DMS79 (cell line): ENCODE measurements at regions not wholly inside any gene's neighbourhood (a gene's known extent, or its start where the extent isn't known, plus 50 kb on each side); places are given as distances from the start of the nearest gene placed in this dataset.

Experiments
- DNase-seq: peaks from one replicate; lab custom pipeline; 2025; lab: John Stamatoyannopoulos, UW

DNA sequence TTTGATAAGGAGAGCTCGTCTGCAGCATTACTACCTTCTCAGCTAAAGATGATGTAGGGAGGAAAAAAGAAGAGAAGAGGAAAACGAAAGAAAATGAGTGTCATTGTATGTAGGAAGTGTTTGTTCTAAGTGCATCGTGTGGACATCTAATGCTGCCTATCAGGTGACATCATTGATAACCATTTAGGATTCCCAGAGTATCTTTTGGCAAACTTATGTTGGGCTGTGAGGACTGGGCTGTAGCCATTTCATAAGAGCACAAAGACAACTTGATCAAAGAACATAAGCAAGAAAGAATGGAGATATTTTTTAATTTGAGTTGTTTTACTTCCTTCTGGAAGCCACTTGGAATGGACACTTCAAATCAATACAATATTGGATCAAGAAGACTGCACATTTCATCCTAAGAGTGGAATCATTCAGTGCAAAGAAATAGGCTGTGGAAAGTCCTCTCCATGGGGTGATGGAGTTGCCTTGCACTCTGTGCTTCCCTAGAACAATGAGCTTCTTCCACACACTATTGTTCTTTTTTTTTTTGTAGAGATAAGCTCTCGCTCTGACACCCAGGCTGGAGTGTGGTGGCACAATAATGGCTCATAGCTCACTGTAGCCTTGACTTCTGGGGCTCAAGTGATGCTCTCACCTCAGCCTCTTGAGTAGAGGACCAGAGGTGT is 52.4 kb upstream of the UBL3 start:
- no peak for DNase-seq

DNA sequence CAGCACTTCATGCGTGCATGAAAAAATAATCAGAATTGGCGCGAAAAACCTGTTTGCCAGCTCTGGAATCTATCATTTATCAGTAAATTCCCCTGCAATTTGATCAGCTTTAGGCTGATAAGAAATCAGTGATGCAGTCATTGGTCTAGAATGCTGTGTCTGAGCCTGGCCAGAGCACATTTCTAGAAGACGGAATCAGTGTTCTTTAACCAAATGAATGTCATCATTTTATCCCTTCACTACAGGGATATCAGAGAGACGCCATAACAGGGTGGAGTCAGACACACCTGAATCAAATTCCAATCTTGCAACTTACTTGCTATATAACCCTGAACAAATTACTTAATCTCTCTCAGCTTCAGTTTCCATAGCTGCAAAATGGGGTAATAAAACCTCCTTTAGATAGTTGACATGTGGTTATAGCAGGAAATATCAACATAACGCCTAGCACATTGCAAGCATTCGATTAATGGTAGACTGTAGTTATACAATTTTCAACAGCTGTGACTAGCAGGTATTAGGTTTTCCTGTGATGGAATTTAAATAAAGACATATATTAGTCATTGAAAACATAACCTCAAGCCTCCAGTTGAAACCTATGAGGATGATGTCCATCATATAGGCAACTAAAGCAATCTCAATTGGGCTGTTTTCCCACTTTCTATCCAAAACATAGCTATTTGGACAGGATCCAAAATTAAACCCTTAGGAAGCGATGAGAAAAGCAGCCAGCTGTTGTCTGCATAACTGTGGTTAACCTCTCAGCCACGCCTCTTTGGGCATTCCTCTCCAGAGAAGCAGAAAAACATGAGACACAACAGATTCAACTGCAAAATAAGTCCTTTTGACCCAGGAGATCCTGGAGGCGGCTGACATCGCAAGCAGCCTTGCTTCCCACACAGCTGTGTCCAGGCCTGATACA is 51.6 kb upstream of the UBL3 start:
- DNase-seq = peak; percentile 61
